VCaP (cell line): ENCODE measurements at regions not wholly inside any gene's neighbourhood (a gene's known extent, or its start where the extent isn't known, plus 50 kb on each side); places are given as distances from the start of the nearest gene placed in this dataset.

Experiments
- H3K27ac ChIP-seq: fragments of 450-650 bp; 2 replicates; pipeline ENCODE4 v1.5.1; 2017
- CTCF ChIP-seq: fragments of 450-650 bp; conservative IDR thresholded peaks from 2 replicates; pipeline ENCODE4 v1.5.1; 2017; ENCODE audit warnings: mild to moderate bottlenecking, moderate library complexity

DNA sequence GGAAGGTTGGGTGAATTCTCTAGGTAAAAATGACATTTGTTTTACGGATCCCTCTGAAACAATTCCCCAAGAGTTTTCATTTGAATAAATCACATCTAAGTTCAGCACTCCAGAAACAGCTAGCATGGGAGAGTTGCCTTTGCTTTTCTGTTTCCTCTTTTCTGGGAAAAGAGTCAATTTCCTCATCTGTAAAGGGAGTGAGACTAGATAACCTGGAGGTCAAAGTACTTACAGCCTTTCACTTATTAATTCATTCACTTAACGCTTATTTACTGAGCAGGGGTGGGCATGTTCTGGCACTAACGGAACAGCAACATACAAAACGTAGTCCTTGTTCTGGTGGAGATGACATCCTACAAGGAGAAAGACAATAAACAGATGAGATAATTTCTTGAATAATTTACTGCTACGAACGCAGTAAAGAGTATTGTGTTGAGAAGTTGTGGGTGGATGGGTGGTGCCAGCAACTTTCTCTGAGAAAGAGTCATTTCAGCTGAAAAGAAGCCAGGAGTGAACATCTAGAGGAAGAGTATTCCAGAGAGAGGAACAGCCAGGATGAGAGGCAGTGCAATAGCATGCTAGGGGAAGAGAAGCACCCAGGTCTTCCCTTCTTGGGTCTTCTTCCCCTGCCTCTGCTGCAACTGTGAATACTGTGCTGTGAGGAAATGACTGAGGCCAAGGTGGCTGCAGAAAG is 335.6 kb downstream of the ZSWIM6 start:
- TF ChIP-seq CTCF: no peak
- no peak overlapping the region for H3K27ac ChIP-seq

GRCh38 chr5:61669531-61669930 is 337.5 kb downstream of the ZSWIM6 start:
- no peak for TF ChIP-seq CTCF
- H3K27ac ChIP-seq: no peak overlapping the region

DNA sequence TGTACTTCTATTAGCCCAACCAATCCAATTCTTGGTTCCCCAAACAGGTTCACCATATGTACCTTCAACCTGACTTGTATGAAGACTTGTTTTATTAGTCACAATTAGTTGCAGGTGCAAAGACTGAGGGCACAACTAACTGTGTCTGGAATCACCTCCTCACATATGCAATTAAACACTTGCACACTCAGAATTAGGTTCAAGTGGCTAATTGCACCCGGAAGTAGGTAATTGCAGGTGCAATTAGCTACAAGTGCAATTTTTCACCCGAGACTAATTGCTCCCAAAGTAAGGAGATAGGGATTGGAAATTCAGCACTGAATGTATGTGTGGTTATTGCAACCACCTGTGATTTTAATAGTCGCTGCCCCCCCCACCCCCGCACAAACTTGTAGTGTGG is 338.9 kb downstream of the ZSWIM6 start:
- no peak overlapping the region for H3K27ac ChIP-seq
- no peak for TF ChIP-seq CTCF

DNA sequence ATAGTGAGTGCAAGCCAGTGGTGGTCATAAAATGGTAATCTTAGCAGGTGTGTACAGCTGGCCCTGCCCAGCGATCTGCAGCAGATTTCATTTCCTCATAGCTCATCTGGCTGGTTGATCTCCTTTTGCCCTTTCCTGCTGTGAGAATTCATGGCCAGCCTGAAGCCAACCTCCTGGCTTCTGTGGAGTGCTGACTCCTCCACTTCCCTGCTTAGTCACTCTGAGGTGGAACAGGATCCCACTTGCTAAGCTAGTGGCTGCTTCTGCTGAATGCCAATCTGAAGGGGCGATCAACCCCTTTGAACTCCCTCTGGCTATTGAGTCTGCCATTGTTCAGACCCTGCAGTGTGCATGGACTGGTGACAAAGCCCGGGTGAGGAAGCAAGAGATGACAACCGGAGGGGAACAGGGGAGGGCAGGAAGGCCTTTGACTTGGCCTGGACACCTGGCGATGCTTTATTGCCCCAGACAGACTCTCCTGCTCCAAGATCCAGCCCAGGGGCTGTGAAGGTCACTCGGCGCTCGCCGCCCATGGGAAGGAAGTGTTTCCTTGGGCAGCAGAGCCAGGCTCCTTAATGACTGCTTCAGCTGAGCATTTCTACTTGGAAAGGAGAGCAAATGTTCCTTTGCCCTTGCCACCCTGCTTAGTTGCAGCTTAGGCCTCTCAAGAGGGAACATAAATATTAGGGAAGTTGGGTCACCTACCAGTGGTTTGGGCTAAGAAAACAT is 341.1 kb downstream of the ZSWIM6 start:
- TF ChIP-seq CTCF: no peak
- H3K27ac ChIP-seq: no peak overlapping the region

DNA sequence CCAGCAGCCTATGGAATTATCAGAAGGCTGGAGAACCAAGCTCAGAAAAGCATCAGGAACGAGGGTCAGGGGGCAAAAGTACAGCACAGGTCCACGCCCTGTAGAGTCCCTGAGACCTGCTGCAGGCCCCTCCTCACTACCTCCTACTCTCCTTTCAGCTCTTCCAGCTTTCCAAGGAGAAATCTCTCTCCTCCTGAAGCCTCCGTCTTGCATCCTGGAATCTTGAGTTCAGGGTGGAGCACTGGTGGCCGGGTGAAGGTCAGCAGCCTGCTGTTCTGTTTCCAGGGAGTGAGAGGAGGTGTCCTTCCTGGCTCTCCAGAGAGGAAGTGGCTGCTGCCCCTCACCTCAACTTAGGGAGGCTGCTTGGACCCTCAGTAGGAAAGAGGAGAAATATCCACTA is 342.3 kb downstream of the ZSWIM6 start:
- TF ChIP-seq CTCF: no peak
- H3K27ac ChIP-seq: no peak overlapping the region

DNA sequence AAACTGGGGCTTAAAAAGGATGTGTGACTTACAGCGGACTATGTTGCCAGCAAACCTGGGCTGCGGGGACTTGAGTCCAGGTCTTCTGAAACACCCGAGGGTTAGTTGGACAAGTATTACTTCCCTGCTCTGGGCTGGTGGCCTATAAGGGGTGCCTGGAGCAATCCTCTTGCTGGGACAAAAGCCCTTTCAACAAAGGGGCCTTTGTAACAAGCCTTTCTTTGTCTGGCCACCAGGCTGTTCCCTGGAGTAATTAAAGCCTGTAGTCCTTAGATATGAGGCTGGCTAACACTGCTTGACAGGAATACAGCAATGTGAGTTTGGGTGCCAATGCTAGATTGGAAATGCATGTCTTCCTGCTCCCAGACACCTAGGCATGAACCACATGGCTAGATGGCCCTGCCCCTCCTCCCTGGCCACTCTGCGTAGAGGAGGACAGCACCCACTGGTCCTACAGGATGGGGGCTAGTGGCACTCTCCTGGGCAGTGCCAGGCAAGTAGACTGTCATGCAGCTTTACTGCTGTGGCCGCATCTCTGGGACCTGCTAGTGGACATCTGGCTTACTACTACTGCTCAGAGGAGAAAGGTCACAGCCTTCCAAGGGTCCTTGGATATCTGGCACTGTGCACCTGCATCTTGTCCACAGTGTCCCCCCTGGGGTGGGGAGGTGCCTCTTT is 343.1 kb downstream of the ZSWIM6 start:
- TF ChIP-seq CTCF: no peak

DNA sequence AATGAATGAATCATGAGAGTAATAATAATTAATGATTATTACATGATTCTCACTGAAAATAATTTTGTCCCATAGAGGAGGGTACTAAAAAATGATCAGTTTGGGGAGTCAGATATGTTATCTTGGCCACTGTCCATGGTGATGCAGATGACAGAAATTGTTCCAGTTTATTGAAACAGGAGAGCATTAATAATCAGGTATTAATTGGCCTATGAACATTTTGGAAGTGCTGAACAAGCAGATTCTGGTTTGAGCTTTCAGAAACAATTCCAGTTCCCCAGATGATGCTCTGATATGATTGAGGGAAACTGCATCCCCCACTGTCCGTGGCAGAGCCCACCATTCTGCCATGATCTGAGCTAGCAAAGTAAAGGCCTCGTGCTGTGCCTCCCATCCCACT is 345.2 kb downstream of the ZSWIM6 start:
- no peak for TF ChIP-seq CTCF
- H3K27ac ChIP-seq: no peak overlapping the region

More for the DNA sequence above, 343.1 kb downstream of the ZSWIM6 start:
- no peak overlapping the region for H3K27ac ChIP-seq
